Chondrocyte (in vitro differentiated cells): ENCODE measurements at regions not wholly inside any gene's neighbourhood (a gene's known extent, or its start where the extent isn't known, plus 50 kb on each side); places are given as distances from the start of the nearest gene placed in this dataset.

Source experiments
- DNase-seq: peaks from one replicate; pipeline ENCODE4 v3.0.0; 2021; ENCODE audit warnings: mixed read lengths, low spot score
- H3K27ac Mint-ChIP-seq: one replicate; pipeline ENCODE4 v1.8.0; 2021; ENCODE audit warnings: mild to moderate bottlenecking, moderate library complexity, mixed read lengths; ENCODE audit not compliant: unreplicated experiment
- H3K27me3 Mint-ChIP-seq: 2 replicates; pipeline ENCODE4 v1.8.0; 2021; ENCODE audit warnings: low read depth, mixed read lengths
- H3K36me3 Mint-ChIP-seq: 2 replicates; pipeline ENCODE4 v1.8.0; 2021; ENCODE audit warnings: low read depth, mixed read lengths
- H3K4me1 Mint-ChIP-seq: 2 replicates; pipeline ENCODE4 v1.8.0; 2021; ENCODE audit warnings: low read depth, mild to moderate bottlenecking, mixed read lengths
- H3K4me3 Mint-ChIP-seq: one replicate; pipeline ENCODE4 v1.8.0; 2021; ENCODE audit warnings: mild to moderate bottlenecking, moderate library complexity, mixed read lengths; ENCODE audit not compliant: unreplicated experiment
- H3K9me3 Mint-ChIP-seq: 2 replicates; pipeline ENCODE4 v1.8.0; 2021; ENCODE audit warnings: low read depth, mixed read lengths
- CTCF ChIP-seq: fragments of 200-600 bp; sonication (generic); IDR thresholded peaks from 2 replicates; pipeline ENCODE4 v1.5.0; 2021; ENCODE audit warnings: antibody characterized with exemption, mild to moderate bottlenecking, moderate library complexity

- no peak for TF ChIP-seq CTCF
- Mint-ChIP-seq H3K4me3 (no peak overlapping the region), H3K27ac (no peak overlapping the region), H3K9me3 (peaks cover 13% of the 10 kb centered on the region), H3K4me1 (no peaks in the 10 kb centered on the region), H3K27me3 (no peaks in the 10 kb centered on the region), H3K36me3 (no peaks in the 10 kb centered on the region)
- DNase-seq, result no peak
These were observed 209.9 kb upstream of the SOX14 start for GRCh38 chr3:137554242-137554641.

- peaks cover 14% of the 10 kb centered on the region for H3K9me3 Mint-ChIP-seq
- H3K36me3 Mint-ChIP-seq, result no peaks in the 10 kb centered on the region
- H3K4me1 Mint-ChIP-seq, result no peaks in the 10 kb centered on the region
- no peak overlapping the region for H3K27ac Mint-ChIP-seq
- no peak for TF ChIP-seq CTCF
- no peak overlapping the region for H3K4me3 Mint-ChIP-seq
- DNase-seq, result no peak
- H3K27me3 Mint-ChIP-seq, result peaks cover 4% of the 10 kb centered on the region
These were observed 195.2 kb upstream of the SOX14 start for GRCh38 chr3:137568880-137569279.

- Mint-ChIP-seq H3K4me1 (no peaks in the 10 kb centered on the region), H3K27me3 (peaks cover 4% of the 10 kb centered on the region), H3K4me3 (no peak overlapping the region), H3K36me3 (no peaks in the 10 kb centered on the region), H3K9me3 (peaks cover 1% of the 10 kb centered on the region), H3K27ac (no peak overlapping the region)
- no peak for DNase-seq
- TF ChIP-seq CTCF, result no peak
These were observed 191.2 kb upstream of the SOX14 start for GRCh38 chr3:137572931-137573330.

- H3K27me3 Mint-ChIP-seq, result no peaks in the 10 kb centered on the region
- no peak for TF ChIP-seq CTCF
- H3K4me3 Mint-ChIP-seq, result no peak overlapping the region
- no peak for DNase-seq
- H3K9me3 Mint-ChIP-seq, result peaks cover 10% of the 10 kb centered on the region
- H3K4me1 Mint-ChIP-seq, result no peaks in the 10 kb centered on the region
- H3K27ac Mint-ChIP-seq, result no peak overlapping the region
- H3K36me3 Mint-ChIP-seq, result no peaks in the 10 kb centered on the region
These were observed 181.6 kb upstream of the SOX14 start for GRCh38 chr3:137582484-137582883.

- TF ChIP-seq CTCF, result no peak
- Mint-ChIP-seq H3K27me3 (no peaks in the 10 kb centered on the region), H3K4me1 (no peaks in the 10 kb centered on the region), H3K36me3 (no peaks in the 10 kb centered on the region), H3K27ac (no peak overlapping the region), H3K4me3 (no peak overlapping the region), H3K9me3 (peaks cover 5% of the 10 kb centered on the region)
- no peak for DNase-seq
These were observed 180.9 kb upstream of the SOX14 start for GRCh38 chr3:137583256-137583655.
